ENCODE measurements at regions not wholly inside any gene's neighbourhood (a gene's known extent, or its start where the extent isn't known, plus 50 kb on each side); places are given as distances from the start of the nearest gene placed in this dataset.

GRCh38 chr3:117128133-117128532, 418.6 kb downstream of the TUSC7 start:
- TF ChIP-seq CTCF (IDR thresholded peaks at IDR 0.05): no peak
- TF ChIP-seq POLR2A (IDR thresholded peaks at IDR 0.05): no peak
- no peak for TF ChIP-seq POLR2AphosphoS5 (IDR thresholded peaks at IDR 0.05)

All from prostate gland (tissue), 2 donors.